Erythroblast (primary cell): ENCODE measurements at regions not wholly inside any gene's neighbourhood (a gene's known extent, or its start where the extent isn't known, plus 50 kb on each side); places are given as distances from the start of the nearest gene placed in this dataset.

Experiments used
- GATA1 ChIP-seq: IDR thresholded peaks from 2 replicates; pipeline ENCODE4 v1.6.1; 2011; ENCODE audit warnings: low read depth, mild to moderate bottlenecking, control low read depth, low read length, moderate library complexity
- POLR2A ChIP-seq: IDR thresholded peaks from 2 replicates; pipeline ENCODE4 v1.6.1; 2011; ENCODE audit warnings: mild to moderate bottlenecking, low read length

GRCh38 chr4:66693694-66694093 is 851.6 kb downstream of the CENPC start:
- TF ChIP-seq POLR2A: no peak
- no peak for TF ChIP-seq GATA1
